HG02884 (cell line): ENCODE measurements at regions not wholly inside any gene's neighbourhood (a gene's known extent, or its start where the extent isn't known, plus 50 kb on each side); places are given as distances from the start of the nearest gene placed in this dataset.

Experiments used
- ATAC-seq: cut with Tn5 transposase; IDR thresholded peaks from one replicate; pipeline ENCODE4 v1.9.1; 2021; ENCODE audit warnings: mild to moderate bottlenecking, moderate library complexity; ENCODE audit not compliant: unreplicated experiment

GRCh38 chr12:89909753-89910152 is 201.1 kb upstream of the ATP2B1 start:
- ATAC-seq = no peak

- ATAC-seq = no peak
Observed at GRCh38 chr12:89907659-89908058, 199.0 kb upstream of the ATP2B1 start.

GRCh38 chr12:89906824-89907223 is 198.2 kb upstream of the ATP2B1 start:
- no peak for ATAC-seq

- no peak for ATAC-seq
Observed at GRCh38 chr12:89906178-89906577, 197.5 kb upstream of the ATP2B1 start.

GRCh38 chr12:89901906-89902642 is 193.4 kb upstream of the ATP2B1 start:
- no peak for ATAC-seq

GRCh38 chr12:89901319-89901718 is 192.7 kb upstream of the ATP2B1 start:
- no peak for ATAC-seq

- no peak for ATAC-seq
Observed at GRCh38 chr12:89899651-89900050, 191.0 kb upstream of the ATP2B1 start.

- no peak for ATAC-seq
Observed at GRCh38 chr12:89895591-89895990, 187.0 kb upstream of the ATP2B1 start.

GRCh38 chr12:89895101-89895500 is 186.5 kb upstream of the ATP2B1 start:
- ATAC-seq = no peak

- peak; percentile 53 for ATAC-seq
Observed at GRCh38 chr12:89893972-89894706, 185.5 kb upstream of the ATP2B1 start.

- no peak for ATAC-seq
Observed at GRCh38 chr12:89892436-89892835, 183.8 kb upstream of the ATP2B1 start.

GRCh38 chr12:89891933-89892332 is 183.3 kb upstream of the ATP2B1 start:
- no peak for ATAC-seq

- no peak for ATAC-seq
Observed at GRCh38 chr12:89890161-89890560, 181.5 kb upstream of the ATP2B1 start.

GRCh38 chr12:89889062-89889461 is 180.4 kb upstream of the ATP2B1 start:
- no peak for ATAC-seq

GRCh38 chr12:89884952-89885351 is 176.3 kb upstream of the ATP2B1 start:
- no peak for ATAC-seq

- no peak for ATAC-seq
Observed at GRCh38 chr12:89884416-89884898, 175.8 kb upstream of the ATP2B1 start.

GRCh38 chr12:89883630-89884389 is 175.2 kb upstream of the ATP2B1 start:
- no peak for ATAC-seq

- ATAC-seq = no peak
Observed at GRCh38 chr12:89882792-89883191, 174.2 kb upstream of the ATP2B1 start.

GRCh38 chr12:89882050-89882449 is 173.4 kb upstream of the ATP2B1 start:
- peak; percentile 49 for ATAC-seq

- peak; percentile 83 for ATAC-seq
Observed at GRCh38 chr12:89880690-89881350, 172.2 kb upstream of the ATP2B1 start.

GRCh38 chr12:89879766-89880165 is 171.1 kb upstream of the ATP2B1 start:
- no peak for ATAC-seq
